ENCODE measurements at regions not wholly inside any gene's neighbourhood (a gene's known extent, or its start where the extent isn't known, plus 50 kb on each side); places are given as distances from the start of the nearest gene placed in this dataset.

GRCh38 chr10:105953056-105953455 is 1211.5 kb downstream of the SORCS1 start:
- TF ChIP-seq CTCF (IDR thresholded peaks at IDR 0.05) (no peak), POLR2A (IDR thresholded peaks at IDR 0.05) (no peak)

All from right lobe of liver (tissue), 4 donors.